CD4-positive, alpha-beta T cell treated with Interleukin-2 at 100 ng/mL for 4 hours (primary cell): ENCODE measurements at regions not wholly inside any gene's neighbourhood (a gene's known extent, or its start where the extent isn't known, plus 50 kb on each side); places are given as distances from the start of the nearest gene placed in this dataset.
"Not testable (repeated sequence)": the region's sequence is repeated elsewhere in the genome, so short reads cannot be mapped to it uniquely, and the experiment has no call there.

Experiments used
- DNase-seq: peaks from one replicate; pipeline ENCODE4 v3.0.0-alpha.2; 2020; ENCODE audit warnings: low spot score

GRCh38 chr1:195933835-195934234 lies 674.4 kb downstream of the KCNT2 start:
- DNase-seq, result no peak

GRCh38 chr1:195915826-195916225 lies 692.4 kb downstream of the KCNT2 start:
- no peak for DNase-seq

GRCh38 chr1:195909061-195909460 lies 699.2 kb downstream of the KCNT2 start:
- no peak for DNase-seq

- no peak for DNase-seq
Observed at GRCh38 chr1:195908121-195908520, 700.1 kb downstream of the KCNT2 start.

GRCh38 chr1:195903203-195903602 lies 705.0 kb downstream of the KCNT2 start:
- no peak for DNase-seq

GRCh38 chr1:195902779-195903178 lies 705.5 kb downstream of the KCNT2 start:
- DNase-seq, result no peak

GRCh38 chr1:195899762-195900352 lies 708.4 kb downstream of the KCNT2 start:
- DNase-seq, result no peak

GRCh38 chr1:195898924-195899323 lies 709.3 kb downstream of the KCNT2 start:
- no peak for DNase-seq

GRCh38 chr1:195898373-195898772 lies 709.9 kb downstream of the KCNT2 start:
- no peak for DNase-seq

- no peak for DNase-seq
Observed at GRCh38 chr1:195897076-195897475, 711.2 kb downstream of the KCNT2 start.

- no peak for DNase-seq
Observed at GRCh38 chr1:195894411-195894810, 713.8 kb downstream of the KCNT2 start.

GRCh38 chr1:195886000-195886399 lies 722.2 kb downstream of the KCNT2 start:
- no peak for DNase-seq

- no peak for DNase-seq
Observed at GRCh38 chr1:195878478-195878877, 729.8 kb downstream of the KCNT2 start.

GRCh38 chr1:195876792-195877191 lies 731.4 kb downstream of the KCNT2 start:
- DNase-seq, result no peak

GRCh38 chr1:195872376-195872775 lies 735.9 kb downstream of the KCNT2 start:
- no peak for DNase-seq

GRCh38 chr1:195867638-195868037 lies 740.6 kb downstream of the KCNT2 start:
- DNase-seq, result no peak

GRCh38 chr1:195866781-195867222 lies 741.4 kb downstream of the KCNT2 start:
- DNase-seq, result no peak

- no peak for DNase-seq
Observed at GRCh38 chr1:195866091-195866780, 742.0 kb downstream of the KCNT2 start.

GRCh38 chr1:195851804-195852203 lies 756.4 kb downstream of the KCNT2 start:
- no peak for DNase-seq

GRCh38 chr1:195851016-195851601 lies 757.1 kb downstream of the KCNT2 start:
- no peak for DNase-seq

- no peak for DNase-seq
Observed at GRCh38 chr1:195849180-195849579, 759.1 kb downstream of the KCNT2 start.

- DNase-seq, result not testable (repeated sequence)
Observed at GRCh38 chr1:195847957-195848875, 760.0 kb downstream of the KCNT2 start.
